ENCODE measurements at regions not wholly inside any gene's neighbourhood (a gene's known extent, or its start where the extent isn't known, plus 50 kb on each side); places are given as distances from the start of the nearest gene placed in this dataset.

GRCh38 chr2:200737585-200737984 lies 74.1 kb upstream of the BZW1 start:
- H3K9ac ChIP-seq (ENCODE audit: low read length), result no peak overlapping the region
- no peak overlapping the region for H3K18ac ChIP-seq (ENCODE audit: low read depth in 1 of 2, low read length in 2 of 2)
- no peak overlapping the region for H3K4me2 ChIP-seq (ENCODE audit: low read length, poor library complexity, severe bottlenecking)
- H3K14ac ChIP-seq (ENCODE audit: low read length in 2 of 2), result no peak overlapping the region
- no peaks in the 10 kb centered on the region for H3K9me3 ChIP-seq (ENCODE audit: control insufficient read depth, low read length)
- no peaks in the 10 kb centered on the region for H3K36me3 ChIP-seq (ENCODE audit: control insufficient read depth in 1 of 2, insufficient read depth in 2 of 2, low read depth in 1 of 2, low read length in 2 of 2)
- H3K23ac ChIP-seq (ENCODE audit: low read length in 2 of 2), result no peak overlapping the region
- H2BK12ac ChIP-seq (ENCODE audit: low read length in 2 of 2), result no peak overlapping the region
- H3K27ac ChIP-seq (ENCODE audit: low read length, poor library complexity, severe bottlenecking), result no peak overlapping the region
- no peak overlapping the region for H3K4me3 ChIP-seq (ENCODE audit: insufficient read depth in 1 of 2, low read depth in 1 of 2, low read length in 2 of 2)
- no peak overlapping the region for H2BK15ac ChIP-seq (ENCODE audit: low read depth, poor library complexity, severe bottlenecking)
- H2AK5ac ChIP-seq (ENCODE audit: low read length, severe bottlenecking), result no peak overlapping the region
- peaks cover 4% of the 10 kb centered on the region for H3K4me1 ChIP-seq (ENCODE audit: control insufficient read depth, insufficient read depth, low read depth, low read length)
- H4K91ac ChIP-seq (ENCODE audit: low read length), result no peak overlapping the region
- no peaks in the 10 kb centered on the region for H3K79me1 ChIP-seq (replicated peaks; ENCODE audit: low read length, poor library complexity, severe bottlenecking)
- H3K27me3 ChIP-seq (ENCODE audit: control insufficient read depth in 1 of 2, insufficient read depth in 1 of 2, low read length in 2 of 2), result no peaks in the 10 kb centered on the region
- no peak for DNase-seq
- no peak overlapping the region for H3K4ac ChIP-seq (ENCODE audit: low read depth in 1 of 2, low read length in 2 of 2)
- no peak overlapping the region for H2BK120ac ChIP-seq (ENCODE audit: low read depth, low read length)
- no peak overlapping the region for H2AFZ ChIP-seq (ENCODE audit: low read depth, low read length)
- no peak overlapping the region for H2BK5ac ChIP-seq (ENCODE audit: low read depth, low read length, poor library complexity, severe bottlenecking)
- no peak overlapping the region for H4K8ac ChIP-seq (ENCODE audit: low read length)
- 83% methylated on average over 4 of the region's 4 CpGs for WGBS

DNA sequence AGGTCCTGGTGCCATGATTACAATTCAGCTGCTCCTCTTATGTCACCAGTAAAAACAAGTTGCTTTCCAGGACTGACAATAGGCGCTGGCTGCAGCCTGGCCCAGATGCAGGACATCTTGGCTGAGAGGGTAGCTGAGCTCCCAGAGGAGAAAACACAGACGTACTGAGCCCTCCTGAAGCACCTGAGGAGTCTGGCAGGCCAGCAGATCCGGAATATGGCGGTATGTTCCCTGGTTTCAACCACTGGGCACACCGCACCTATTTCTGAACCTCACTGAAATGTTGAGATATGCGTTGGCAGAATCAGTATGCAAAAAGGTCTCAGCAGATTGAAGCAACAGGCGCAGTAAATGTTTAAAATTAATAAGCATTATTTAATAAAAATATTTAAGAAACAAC lies 73.1 kb upstream of the BZW1 start:
- no peak overlapping the region for H2BK12ac ChIP-seq (ENCODE audit: low read length in 2 of 2)
- no peak overlapping the region for H2BK120ac ChIP-seq (ENCODE audit: low read depth, low read length)
- H4K91ac ChIP-seq (ENCODE audit: low read length), result no peak overlapping the region
- H3K9me3 ChIP-seq (ENCODE audit: control insufficient read depth, low read length), result no peaks in the 10 kb centered on the region
- H3K14ac ChIP-seq (ENCODE audit: low read length in 2 of 2), result no peak overlapping the region
- no peak overlapping the region for H3K18ac ChIP-seq (ENCODE audit: low read depth in 1 of 2, low read length in 2 of 2)
- no peak overlapping the region for H2BK15ac ChIP-seq (ENCODE audit: low read depth, poor library complexity, severe bottlenecking)
- no peak overlapping the region for H3K4me2 ChIP-seq (ENCODE audit: low read length, poor library complexity, severe bottlenecking)
- H3K36me3 ChIP-seq (ENCODE audit: control insufficient read depth in 1 of 2, insufficient read depth in 2 of 2, low read depth in 1 of 2, low read length in 2 of 2), result no peaks in the 10 kb centered on the region
- no peak overlapping the region for H3K4ac ChIP-seq (ENCODE audit: low read depth in 1 of 2, low read length in 2 of 2)
- H2AFZ ChIP-seq (ENCODE audit: low read depth, low read length), result no peak overlapping the region
- H4K8ac ChIP-seq (ENCODE audit: low read length), result no peak overlapping the region
- no peak overlapping the region for H3K23ac ChIP-seq (ENCODE audit: low read length in 2 of 2)
- H3K9ac ChIP-seq (ENCODE audit: low read length), result no peak overlapping the region
- no peak overlapping the region for H3K27ac ChIP-seq (ENCODE audit: low read length, poor library complexity, severe bottlenecking)
- WGBS, result 84% methylated on average over 5 of the region's 7 CpGs
- H3K4me3 ChIP-seq (ENCODE audit: insufficient read depth in 1 of 2, low read depth in 1 of 2, low read length in 2 of 2), result no peak overlapping the region
- DNase-seq, result no peak
- no peak overlapping the region for H2BK5ac ChIP-seq (ENCODE audit: low read depth, low read length, poor library complexity, severe bottlenecking)
- no peak overlapping the region for H2AK5ac ChIP-seq (ENCODE audit: low read length, severe bottlenecking)
- no peaks in the 10 kb centered on the region for H3K79me1 ChIP-seq (replicated peaks; ENCODE audit: low read length, poor library complexity, severe bottlenecking)
- peaks cover 8% of the 10 kb centered on the region for H3K4me1 ChIP-seq (ENCODE audit: control insufficient read depth, insufficient read depth, low read depth, low read length)
- no peaks in the 10 kb centered on the region for H3K27me3 ChIP-seq (ENCODE audit: control insufficient read depth in 1 of 2, insufficient read depth in 1 of 2, low read length in 2 of 2)

- H2BK12ac ChIP-seq (ENCODE audit: low read length in 2 of 2), result no peak overlapping the region
- H2BK120ac ChIP-seq (ENCODE audit: low read depth, low read length), result no peak overlapping the region
- no peak overlapping the region for H3K18ac ChIP-seq (ENCODE audit: low read depth in 1 of 2, low read length in 2 of 2)
- peaks cover 11% of the 10 kb centered on the region for H3K4me1 ChIP-seq (ENCODE audit: control insufficient read depth, insufficient read depth, low read depth, low read length)
- no peak overlapping the region for H4K91ac ChIP-seq (ENCODE audit: low read length)
- H3K9ac ChIP-seq (ENCODE audit: low read length), result peak overlapping the region; percentile 50
- H4K8ac ChIP-seq (ENCODE audit: low read length), result no peak overlapping the region
- no peak overlapping the region for H2AFZ ChIP-seq (ENCODE audit: low read depth, low read length)
- no peak overlapping the region for H2BK15ac ChIP-seq (ENCODE audit: low read depth, poor library complexity, severe bottlenecking)
- no peak overlapping the region for H3K4ac ChIP-seq (ENCODE audit: low read depth in 1 of 2, low read length in 2 of 2)
- no peaks in the 10 kb centered on the region for H3K79me1 ChIP-seq (replicated peaks; ENCODE audit: low read length, poor library complexity, severe bottlenecking)
- H2BK5ac ChIP-seq (ENCODE audit: low read depth, low read length, poor library complexity, severe bottlenecking), result no peak overlapping the region
- H3K4me3 ChIP-seq (ENCODE audit: insufficient read depth in 1 of 2, low read depth in 1 of 2, low read length in 2 of 2), result no peak overlapping the region
- H3K27ac ChIP-seq (ENCODE audit: low read length, poor library complexity, severe bottlenecking), result no peak overlapping the region
- H3K23ac ChIP-seq (ENCODE audit: low read length in 2 of 2), result no peak overlapping the region
- H2AK5ac ChIP-seq (ENCODE audit: low read length, severe bottlenecking), result no peak overlapping the region
- no peak overlapping the region for H3K14ac ChIP-seq (ENCODE audit: low read length in 2 of 2)
- H3K9me3 ChIP-seq (ENCODE audit: control insufficient read depth, low read length), result no peaks in the 10 kb centered on the region
- H3K27me3 ChIP-seq (ENCODE audit: control insufficient read depth in 1 of 2, insufficient read depth in 1 of 2, low read length in 2 of 2), result no peaks in the 10 kb centered on the region
- DNase-seq, result no peak
- H3K4me2 ChIP-seq (ENCODE audit: low read length, poor library complexity, severe bottlenecking), result no peak overlapping the region
- no peaks in the 10 kb centered on the region for H3K36me3 ChIP-seq (ENCODE audit: control insufficient read depth in 1 of 2, insufficient read depth in 2 of 2, low read depth in 1 of 2, low read length in 2 of 2)
- 96% methylated on average over 4 of the region's 6 CpGs for WGBS
These were observed 70.8 kb upstream of the BZW1 start for GRCh38 chr2:200740907-200741306.

GRCh38 chr2:200741468-200742202 lies 70.1 kb upstream of the BZW1 start:
- Histone ChIP-seq H3K23ac (ENCODE audit: low read length in 2 of 2) (no peak overlapping the region), H2AFZ (ENCODE audit: low read depth, low read length) (no peak overlapping the region), H2BK15ac (ENCODE audit: low read depth, poor library complexity, severe bottlenecking) (no peak overlapping the region), H3K27ac (ENCODE audit: low read length, poor library complexity, severe bottlenecking) (no peak overlapping the region), H2BK5ac (ENCODE audit: low read depth, low read length, poor library complexity, severe bottlenecking) (no peak overlapping the region), H4K91ac (ENCODE audit: low read length) (no peak overlapping the region), H3K36me3 (ENCODE audit: control insufficient read depth in 1 of 2, insufficient read depth in 2 of 2, low read depth in 1 of 2, low read length in 2 of 2) (no peaks in the 10 kb centered on the region), H3K4me1 (ENCODE audit: control insufficient read depth, insufficient read depth, low read depth, low read length) (peaks cover 13% of the 10 kb centered on the region), H3K9ac (ENCODE audit: low read length) (peak overlapping the region; percentile 50), H3K79me1 (replicated peaks; ENCODE audit: low read length, poor library complexity, severe bottlenecking) (no peaks in the 10 kb centered on the region), H4K8ac (ENCODE audit: low read length) (no peak overlapping the region), H2BK12ac (ENCODE audit: low read length in 2 of 2) (no peak overlapping the region), H3K14ac (ENCODE audit: low read length in 2 of 2) (no peak overlapping the region), H3K18ac (ENCODE audit: low read depth in 1 of 2, low read length in 2 of 2) (peak overlapping the region in 1 of 2 experiments; percentile 34), H3K4ac (ENCODE audit: low read depth in 1 of 2, low read length in 2 of 2) (no peak overlapping the region), H3K4me2 (ENCODE audit: low read length, poor library complexity, severe bottlenecking) (no peak overlapping the region), H2BK120ac (ENCODE audit: low read depth, low read length) (no peak overlapping the region), H3K9me3 (ENCODE audit: control insufficient read depth, low read length) (no peaks in the 10 kb centered on the region), H3K4me3 (ENCODE audit: insufficient read depth in 1 of 2, low read depth in 1 of 2, low read length in 2 of 2) (peak overlapping the region in 1 of 2 experiments; percentile 27), H3K27me3 (ENCODE audit: control insufficient read depth in 1 of 2, insufficient read depth in 1 of 2, low read length in 2 of 2) (no peaks in the 10 kb centered on the region), H2AK5ac (ENCODE audit: low read length, severe bottlenecking) (no peak overlapping the region)
- WGBS, result 72% methylated on average over 7 of the region's 8 CpGs
- DNase-seq, result no peak
